ENCODE measurements at regions not wholly inside any gene's neighbourhood (a gene's known extent, or its start where the extent isn't known, plus 50 kb on each side); places are given as distances from the start of the nearest gene placed in this dataset.

DNA sequence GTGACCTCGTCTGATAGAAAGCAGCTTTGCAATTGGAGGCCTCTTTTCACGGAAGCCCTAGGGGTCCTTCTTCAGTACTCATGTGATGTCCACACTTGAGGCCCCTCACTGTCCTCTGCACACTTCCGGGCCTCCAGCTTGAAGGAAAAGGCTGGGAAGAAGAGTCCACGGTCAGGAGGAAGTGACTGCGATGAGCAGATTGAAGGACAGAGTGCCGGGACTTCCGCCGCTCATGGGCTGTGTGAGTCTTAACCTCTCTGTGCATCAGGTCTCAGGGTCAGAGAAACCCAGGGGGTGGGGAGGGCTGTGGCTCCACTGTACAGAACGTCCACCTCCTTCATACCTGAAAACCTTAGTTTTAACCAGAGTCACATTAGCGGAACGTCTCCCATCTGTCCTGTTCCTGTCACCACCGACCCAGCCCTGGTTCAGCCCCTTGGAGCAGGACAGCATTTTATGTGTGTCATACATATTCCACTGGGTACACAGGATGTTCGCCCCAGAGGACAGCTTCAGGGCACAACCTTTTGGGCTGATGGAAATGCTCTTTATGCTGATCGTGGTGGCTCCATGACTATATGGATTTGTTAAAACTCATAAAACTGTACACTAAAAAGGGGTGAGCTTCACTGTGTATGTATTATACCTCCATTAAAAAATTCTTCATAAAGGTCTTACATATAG, 51.0 kb upstream of the SORCS2 start:
- Histone ChIP-seq H3K4me1 (ENCODE audit: control insufficient read depth in 2 of 2, insufficient read depth in 2 of 2, low read length in 1 of 2) (no peaks in the 10 kb centered on the region), H3K9me3 (ENCODE audit: control insufficient read depth in 2 of 2, insufficient read depth in 1 of 2, low read depth in 1 of 2, low read length in 1 of 2) (no peaks in the 10 kb centered on the region), H3K4me3 (ENCODE audit: low read depth in 1 of 2, low read length in 2 of 2) (no peak overlapping the region), H3K27ac (ENCODE audit: low read depth in 2 of 2, low read length in 1 of 2) (no peak overlapping the region), H3K36me3 (ENCODE audit: control insufficient read depth in 2 of 2, insufficient read depth in 2 of 2, low read length in 1 of 2) (no peaks in the 10 kb centered on the region), H3K27me3 (ENCODE audit: control insufficient read depth in 1 of 2, insufficient read depth in 2 of 2, low read length in 2 of 2) (no peaks in the 10 kb centered on the region)
- WGBS, 2 donors, result 81% methylated on average over 14 of the region's 14 CpGs

DNA sequence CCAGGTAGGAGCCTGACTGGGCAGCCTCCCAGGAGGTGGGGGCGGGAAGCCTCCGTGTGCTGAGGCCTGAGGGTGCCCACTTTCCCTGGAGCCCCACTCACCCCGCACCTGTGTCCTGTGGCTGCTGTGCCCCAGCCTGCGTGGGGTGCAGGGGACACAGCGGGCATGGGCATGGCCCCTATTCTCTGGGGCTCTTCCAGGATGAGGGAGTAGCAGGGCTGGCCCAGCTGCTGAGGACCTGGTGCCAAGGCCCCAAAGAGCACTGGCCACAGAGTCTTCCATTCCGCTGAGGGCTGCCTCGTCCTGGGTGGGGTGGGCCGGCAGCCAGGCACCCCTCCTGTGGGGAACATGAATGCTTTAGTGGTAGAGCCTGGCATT, 51.7 kb upstream of the SORCS2 start:
- 80 to 88% methylated on average over 6 to 8 of the region's 8 CpGs for WGBS, 2 donors
- Histone ChIP-seq H3K9me3 (ENCODE audit: control insufficient read depth in 2 of 2, insufficient read depth in 1 of 2, low read depth in 1 of 2, low read length in 1 of 2) (no peaks in the 10 kb centered on the region), H3K36me3 (ENCODE audit: control insufficient read depth in 2 of 2, insufficient read depth in 2 of 2, low read length in 1 of 2) (no peaks in the 10 kb centered on the region), H3K4me3 (ENCODE audit: low read depth in 1 of 2, low read length in 2 of 2) (no peak overlapping the region), H3K4me1 (ENCODE audit: control insufficient read depth in 2 of 2, insufficient read depth in 2 of 2, low read length in 1 of 2) (no peaks in the 10 kb centered on the region), H3K27me3 (ENCODE audit: control insufficient read depth in 1 of 2, insufficient read depth in 2 of 2, low read length in 2 of 2) (no peaks in the 10 kb centered on the region), H3K27ac (ENCODE audit: low read depth in 2 of 2, low read length in 1 of 2) (no peak overlapping the region)

- no peak overlapping the region for H3K27ac ChIP-seq (ENCODE audit: low read depth in 2 of 2, low read length in 1 of 2)
- no peak overlapping the region for H3K4me3 ChIP-seq (ENCODE audit: low read depth in 1 of 2, low read length in 2 of 2)
- no peaks in the 10 kb centered on the region for H3K27me3 ChIP-seq (ENCODE audit: control insufficient read depth in 1 of 2, insufficient read depth in 2 of 2, low read length in 2 of 2)
- no peaks in the 10 kb centered on the region for H3K9me3 ChIP-seq (ENCODE audit: control insufficient read depth in 2 of 2, insufficient read depth in 1 of 2, low read depth in 1 of 2, low read length in 1 of 2)
- H3K4me1 ChIP-seq (ENCODE audit: control insufficient read depth in 2 of 2, insufficient read depth in 2 of 2, low read length in 1 of 2), result peaks cover 0 to 2% of the 10 kb centered on the region in 2 donors
- 84% methylated on average over 11 of the region's 11 CpGs for WGBS, 2 donors
- no peaks in the 10 kb centered on the region for H3K36me3 ChIP-seq (ENCODE audit: control insufficient read depth in 2 of 2, insufficient read depth in 2 of 2, low read length in 1 of 2)
These were observed 52.2 kb upstream of the SORCS2 start for GRCh38 chr4:7140062-7140691.

DNA sequence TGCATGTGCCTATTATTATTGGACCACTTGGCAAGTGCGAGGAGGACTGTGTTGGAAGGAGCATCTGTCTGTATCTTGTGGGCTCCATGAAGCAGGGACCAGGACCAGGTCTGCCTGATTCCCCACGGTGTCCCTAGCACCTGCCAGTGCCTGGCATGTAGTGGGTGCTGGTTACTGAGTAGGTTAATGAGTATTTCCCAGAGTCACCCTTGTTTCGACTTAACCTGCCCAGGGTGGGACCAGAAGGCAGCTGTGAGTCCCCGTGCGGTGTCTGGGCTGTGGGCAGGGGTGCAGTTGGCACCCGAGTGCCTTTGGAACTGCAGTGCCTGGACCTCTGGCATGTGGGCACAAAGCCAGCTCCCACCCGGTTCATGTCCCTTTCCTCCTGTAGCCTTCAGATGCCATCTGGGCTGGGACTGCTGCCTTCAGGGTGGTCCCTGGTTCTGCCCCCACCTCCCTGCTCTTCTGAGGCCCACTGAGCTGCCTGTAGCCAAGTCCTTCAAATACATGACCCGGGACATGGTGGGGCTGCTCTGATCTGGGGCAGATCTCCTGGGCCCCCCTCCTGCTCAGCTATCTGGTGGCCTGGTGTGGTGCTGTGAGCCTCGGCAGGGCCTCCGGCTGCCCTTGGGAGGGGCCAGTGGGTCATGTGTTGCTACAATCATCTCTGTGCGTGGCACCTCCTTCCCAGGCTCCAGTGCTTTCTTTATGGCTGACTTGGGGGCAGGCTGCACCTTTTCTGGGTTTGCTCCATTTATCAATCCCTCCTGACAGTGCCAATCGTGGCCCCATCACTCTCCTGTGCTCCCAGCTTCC, 53.0 kb upstream of the SORCS2 start:
- Histone ChIP-seq H3K9me3 (ENCODE audit: control insufficient read depth in 2 of 2, insufficient read depth in 1 of 2, low read depth in 1 of 2, low read length in 1 of 2) (no peaks in the 10 kb centered on the region), H3K27me3 (ENCODE audit: control insufficient read depth in 1 of 2, insufficient read depth in 2 of 2, low read length in 2 of 2) (no peaks in the 10 kb centered on the region), H3K27ac (ENCODE audit: low read depth in 2 of 2, low read length in 1 of 2) (no peak overlapping the region), H3K4me3 (ENCODE audit: low read depth in 1 of 2, low read length in 2 of 2) (no peak overlapping the region), H3K36me3 (ENCODE audit: control insufficient read depth in 2 of 2, insufficient read depth in 2 of 2, low read length in 1 of 2) (no peaks in the 10 kb centered on the region), H3K4me1 (ENCODE audit: control insufficient read depth in 2 of 2, insufficient read depth in 2 of 2, low read length in 1 of 2) (peaks cover 0 to 4% of the 10 kb centered on the region in 2 donors)
- WGBS, 2 donors, result 69 to 73% methylated on average over 12 of the region's 12 CpGs

GRCh38 chr4:7138223-7139166, 53.8 kb upstream of the SORCS2 start:
- Histone ChIP-seq H3K4me1 (ENCODE audit: control insufficient read depth in 2 of 2, insufficient read depth in 2 of 2, low read length in 1 of 2) (peaks cover 0 to 4% of the 10 kb centered on the region in 2 donors), H3K36me3 (ENCODE audit: control insufficient read depth in 2 of 2, insufficient read depth in 2 of 2, low read length in 1 of 2) (no peaks in the 10 kb centered on the region), H3K9me3 (ENCODE audit: control insufficient read depth in 2 of 2, insufficient read depth in 1 of 2, low read depth in 1 of 2, low read length in 1 of 2) (no peaks in the 10 kb centered on the region), H3K27me3 (ENCODE audit: control insufficient read depth in 1 of 2, insufficient read depth in 2 of 2, low read length in 2 of 2) (no peaks in the 10 kb centered on the region), H3K4me3 (ENCODE audit: low read depth in 1 of 2, low read length in 2 of 2) (no peak overlapping the region), H3K27ac (ENCODE audit: low read depth in 2 of 2, low read length in 1 of 2) (no peak overlapping the region)
- WGBS, 2 donors, result 83 to 85% methylated on average over 21 of the region's 21 CpGs

DNA sequence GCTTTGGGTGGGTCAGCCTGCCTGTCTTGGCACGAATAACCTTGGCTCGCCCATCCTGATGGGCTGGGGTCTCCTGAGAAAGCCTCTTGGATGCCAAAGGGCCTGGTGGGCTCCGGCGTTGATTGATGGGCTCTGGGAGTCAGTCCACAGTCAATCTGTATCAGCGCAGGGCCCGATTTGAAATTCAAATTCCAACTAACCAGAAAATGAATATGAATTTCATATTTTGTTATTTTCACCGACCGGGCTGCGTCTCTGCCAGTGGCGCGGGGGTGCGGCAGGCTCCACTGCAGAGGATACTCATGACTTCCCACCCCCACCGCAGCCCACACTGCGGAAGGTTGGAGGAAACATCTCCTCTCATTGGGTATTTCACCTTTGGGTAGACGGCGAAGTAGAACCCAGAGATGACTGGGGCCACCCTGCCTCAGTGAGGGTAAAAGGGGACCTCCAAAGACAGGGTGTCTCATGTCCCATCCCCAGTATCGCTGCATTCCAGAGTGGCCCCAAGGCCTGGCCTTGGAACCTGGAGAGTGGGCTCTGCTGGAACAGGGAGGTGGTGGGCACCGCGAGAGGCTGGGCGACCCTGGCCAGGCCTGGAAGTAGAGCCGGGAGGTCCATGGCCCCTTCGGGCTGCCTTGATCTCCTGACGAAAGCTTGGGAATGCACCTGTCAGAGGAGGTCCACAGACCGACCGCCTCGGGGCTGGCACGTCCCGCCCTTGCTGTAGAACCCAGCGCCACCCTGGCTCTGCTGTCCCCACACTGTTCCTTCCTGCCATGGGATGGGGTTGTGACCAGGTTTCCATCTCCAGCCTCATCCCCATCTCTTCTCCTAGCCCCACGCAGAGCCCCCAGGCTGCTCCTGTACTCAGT, 54.8 kb upstream of the SORCS2 start:
- peaks cover 0 to 4% of the 10 kb centered on the region in 2 donors for H3K4me1 ChIP-seq (ENCODE audit: control insufficient read depth in 2 of 2, insufficient read depth in 2 of 2, low read length in 1 of 2)
- whole genome bisulfite sequencing, 2 donors, result 91% methylated on average over 29 to 30 of the region's 30 CpGs
- no peak overlapping the region for H3K4me3 ChIP-seq (ENCODE audit: low read depth in 1 of 2, low read length in 2 of 2)
- H3K27me3 ChIP-seq (ENCODE audit: control insufficient read depth in 1 of 2, insufficient read depth in 2 of 2, low read length in 2 of 2), result no peaks in the 10 kb centered on the region
- no peaks in the 10 kb centered on the region for H3K36me3 ChIP-seq (ENCODE audit: control insufficient read depth in 2 of 2, insufficient read depth in 2 of 2, low read length in 1 of 2)
- H3K27ac ChIP-seq (ENCODE audit: low read depth in 2 of 2, low read length in 1 of 2), result no peak overlapping the region
- H3K9me3 ChIP-seq (ENCODE audit: control insufficient read depth in 2 of 2, insufficient read depth in 1 of 2, low read depth in 1 of 2, low read length in 1 of 2), result peaks cover 0 to 3% of the 10 kb centered on the region in 2 donors

GRCh38 chr4:7136351-7136750, 56.0 kb upstream of the SORCS2 start:
- no peaks in the 10 kb centered on the region for H3K27me3 ChIP-seq (ENCODE audit: control insufficient read depth in 1 of 2, insufficient read depth in 2 of 2, low read length in 2 of 2)
- WGBS, 2 donors, result 61 to 64% methylated on average over 9 of the region's 9 CpGs
- no peaks in the 10 kb centered on the region for H3K36me3 ChIP-seq (ENCODE audit: control insufficient read depth in 2 of 2, insufficient read depth in 2 of 2, low read length in 1 of 2)
- H3K4me1 ChIP-seq (ENCODE audit: control insufficient read depth in 2 of 2, insufficient read depth in 2 of 2, low read length in 1 of 2), result peaks cover 0 to 4% of the 10 kb centered on the region in 2 donors
- no peak overlapping the region for H3K4me3 ChIP-seq (ENCODE audit: low read depth in 1 of 2, low read length in 2 of 2)
- H3K9me3 ChIP-seq (ENCODE audit: control insufficient read depth in 2 of 2, insufficient read depth in 1 of 2, low read depth in 1 of 2, low read length in 1 of 2), result peaks cover 0 to 8% of the 10 kb centered on the region in 2 donors
- no peak overlapping the region for H3K27ac ChIP-seq (ENCODE audit: low read depth in 2 of 2, low read length in 1 of 2)

DNA sequence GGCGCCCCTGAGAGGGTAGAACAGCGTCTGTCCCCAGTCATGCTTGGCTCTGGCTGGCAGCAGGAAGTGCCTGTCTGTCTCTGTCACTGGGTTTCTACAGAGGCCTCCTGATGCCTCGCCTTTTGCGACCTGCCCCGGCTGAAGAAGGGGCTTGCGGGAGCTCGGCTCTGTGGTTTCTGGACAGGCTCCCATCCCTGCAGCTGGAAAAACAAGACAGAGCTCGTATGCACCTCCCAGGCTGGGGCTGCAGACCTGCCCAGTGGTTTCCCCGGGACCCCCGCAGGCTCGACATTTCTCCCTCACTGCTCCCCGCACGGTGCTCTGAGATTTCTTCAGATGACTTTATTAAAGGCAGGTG, 57.0 kb upstream of the SORCS2 start:
- peaks cover 0 to 10% of the 10 kb centered on the region in 2 donors for H3K9me3 ChIP-seq (ENCODE audit: control insufficient read depth in 2 of 2, insufficient read depth in 1 of 2, low read depth in 1 of 2, low read length in 1 of 2)
- 42 to 53% methylated on average over 13 of the region's 13 CpGs for WGBS, 2 donors
- no peak overlapping the region for H3K27ac ChIP-seq (ENCODE audit: low read depth in 2 of 2, low read length in 1 of 2)
- H3K27me3 ChIP-seq (ENCODE audit: control insufficient read depth in 1 of 2, insufficient read depth in 2 of 2, low read length in 2 of 2), result no peaks in the 10 kb centered on the region
- no peaks in the 10 kb centered on the region for H3K36me3 ChIP-seq (ENCODE audit: control insufficient read depth in 2 of 2, insufficient read depth in 2 of 2, low read length in 1 of 2)
- H3K4me3 ChIP-seq (ENCODE audit: low read depth in 1 of 2, low read length in 2 of 2), result no peak overlapping the region
- peaks cover 0 to 4% of the 10 kb centered on the region in 2 donors for H3K4me1 ChIP-seq (ENCODE audit: control insufficient read depth in 2 of 2, insufficient read depth in 2 of 2, low read length in 1 of 2)

Measured in esophagus (tissue), 2 donors.